K562 (cell line): ENCODE measurements at regions not wholly inside any gene's neighbourhood (a gene's known extent, or its start where the extent isn't known, plus 50 kb on each side); places are given as distances from the start of the nearest gene placed in this dataset.

ENCODE experiments used
- ERF ChIP-seq: fragments of 450-650 bp; formaldehyde crosslinking; IDR thresholded peaks from 2 replicates; pipeline ENCODE4 v1.4.0; 2020; ENCODE audit warnings: mild to moderate bottlenecking, mixed read lengths
- ETV1 ChIP-seq: fragments of 450-650 bp; conservative IDR thresholded peaks from 2 replicates; pipeline ENCODE4 v1.6.1; 2016; ENCODE audit warnings: missing genetic modification characterization, control low read depth, low read depth, missing compliant biosample characterization
- HDAC6 ChIP-seq: IDR thresholded peaks from 2 replicates; pipeline ENCODE4 v1.6.1; 2012; ENCODE audit warnings: low read depth, mild to moderate bottlenecking, control low read depth, inconsistent platforms, low read length, moderate library complexity
- ILF3 ChIP-seq: fragments of 450-650 bp; IDR thresholded peaks from 2 replicates; pipeline ENCODE4 v1.6.1; 2018; ENCODE audit warnings: antibody characterized with exemption, mild to moderate bottlenecking, moderate library complexity, borderline replicate concordance
- KAT7 ChIP-seq: sonication (generic); formaldehyde crosslinking; IDR thresholded peaks from 2 replicates; pipeline ENCODE4 v1.8.0; 2022; ENCODE audit warnings: missing genetic modification reagents, mild to moderate bottlenecking, borderline replicate concordance
- LEF1 ChIP-seq: fragments of 450-650 bp; IDR thresholded peaks from 2 replicates; pipeline ENCODE4 v1.6.1; 2016; ENCODE audit warnings: mild to moderate bottlenecking
- MEIS2 ChIP-seq: fragments of 450-650 bp; IDR thresholded peaks from 2 replicates; pipeline ENCODE4 v1.6.1; 2014; ENCODE audit warnings: mild to moderate bottlenecking; ENCODE audit not compliant: partially characterized antibody
- NONO ChIP-seq, 2 experiments: fragments of 200-400 bp in 1 of 2; fragments of 450-650 bp in 1 of 2; formaldehyde crosslinking in 1 of 2; IDR thresholded peaks; 2 replicates each; pipeline ENCODE4 v1.6.1; 2017; ENCODE audit warnings: low read depth in 2 of 2, mild to moderate bottlenecking in 2 of 2, moderate library complexity in 2 of 2, low read length in 1 of 2
- PHB2 ChIP-seq: fragments of 450-650 bp; IDR thresholded peaks from 2 replicates; pipeline ENCODE4 v1.6.1; 2017; ENCODE audit warnings: low read depth
- POLR2G ChIP-seq: fragments of 200-400 bp; formaldehyde crosslinking; IDR thresholded peaks from 2 replicates; pipeline ENCODE4 v1.6.1; 2017; ENCODE audit warnings: low read depth, mild to moderate bottlenecking, antibody characterized with exemption, low read length, moderate library complexity
- YY1 ChIP-seq, 3 experiments: IDR thresholded peaks; 2 replicates each; pipeline ENCODE4 v1.6.1; 2011; ENCODE audit warnings: low read length in 2 of 3, mild to moderate bottlenecking in 2 of 3, moderate library complexity in 2 of 3, borderline replicate concordance in 1 of 3, control low read depth in 1 of 3, low read depth in 1 of 3; ENCODE audit not compliant: insufficient read depth in 3 of 3, insufficient replicate concordance in 2 of 3, control insufficient read depth in 1 of 3, insufficient read length in 1 of 3; ENCODE audit errors: extremely low read depth in 1 of 3
- ZKSCAN1 ChIP-seq: fragments of 150-350 bp; IDR thresholded peaks from 2 replicates; pipeline ENCODE4 v1.6.1; 2016; ENCODE audit warnings: low read depth, low read length
- TF ChIP-seq, protein P1 (sequence below): fragments of 450-650 bp; formaldehyde crosslinking; IDR thresholded peaks from 2 replicates; pipeline ENCODE4 v1.4.0; 2020; ENCODE audit warnings: mild to moderate bottlenecking, mixed read lengths
- TF ChIP-seq, protein P2 (sequence below): sonication (generic); formaldehyde crosslinking; IDR thresholded peaks from 2 replicates; pipeline ENCODE4 v1.8.0; 2023; ENCODE audit warnings: mild to moderate bottlenecking, missing genetic modification reagents
- TF ChIP-seq, protein P3 (sequence below): fragments of 450-650 bp; IDR thresholded peaks from 2 replicates; pipeline ENCODE4 v1.7.1; 2018; ENCODE audit warnings: mild to moderate bottlenecking, low read depth; ENCODE audit not compliant: partially characterized antibody
- TF ChIP-seq, protein P4 (sequence below): sonication (generic); formaldehyde crosslinking; IDR thresholded peaks from 2 replicates; pipeline ENCODE4 v1.4.0; 2020; ENCODE audit warnings: mild to moderate bottlenecking, missing genetic modification reagents

- peak in 1 of 3 experiments; percentile 56 for TF ChIP-seq YY1 (IDR thresholded peaks at IDR 0.05; ENCODE audit: borderline replicate concordance in 1 of 3, control insufficient read depth in 1 of 3, extremely low read depth in 1 of 3, insufficient read depth in 3 of 3, insufficient read length in 1 of 3, insufficient replicate concordance in 2 of 3, low read depth in 1 of 3, low read length in 2 of 3)
- TF ChIP-seq, protein P1, sequence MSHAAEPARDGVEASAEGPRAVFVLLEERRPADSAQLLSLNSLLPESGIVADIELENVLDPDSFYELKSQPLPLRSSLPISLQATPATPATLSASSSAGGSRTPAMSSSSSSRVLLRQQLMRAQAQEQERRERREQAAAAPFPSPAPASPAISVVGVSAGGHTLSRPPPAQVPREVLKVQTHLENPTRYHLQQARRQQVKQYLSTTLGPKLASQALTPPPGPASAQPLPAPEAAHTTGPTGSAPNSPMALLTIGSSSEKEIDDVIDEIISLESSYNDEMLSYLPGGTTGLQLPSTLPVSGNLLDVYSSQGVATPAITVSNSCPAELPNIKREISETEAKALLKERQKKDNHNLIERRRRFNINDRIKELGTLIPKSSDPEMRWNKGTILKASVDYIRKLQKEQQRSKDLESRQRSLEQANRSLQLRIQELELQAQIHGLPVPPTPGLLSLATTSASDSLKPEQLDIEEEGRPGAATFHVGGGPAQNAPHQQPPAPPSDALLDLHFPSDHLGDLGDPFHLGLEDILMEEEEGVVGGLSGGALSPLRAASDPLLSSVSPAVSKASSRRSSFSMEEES, result no peak
- TF ChIP-seq, protein P2, sequence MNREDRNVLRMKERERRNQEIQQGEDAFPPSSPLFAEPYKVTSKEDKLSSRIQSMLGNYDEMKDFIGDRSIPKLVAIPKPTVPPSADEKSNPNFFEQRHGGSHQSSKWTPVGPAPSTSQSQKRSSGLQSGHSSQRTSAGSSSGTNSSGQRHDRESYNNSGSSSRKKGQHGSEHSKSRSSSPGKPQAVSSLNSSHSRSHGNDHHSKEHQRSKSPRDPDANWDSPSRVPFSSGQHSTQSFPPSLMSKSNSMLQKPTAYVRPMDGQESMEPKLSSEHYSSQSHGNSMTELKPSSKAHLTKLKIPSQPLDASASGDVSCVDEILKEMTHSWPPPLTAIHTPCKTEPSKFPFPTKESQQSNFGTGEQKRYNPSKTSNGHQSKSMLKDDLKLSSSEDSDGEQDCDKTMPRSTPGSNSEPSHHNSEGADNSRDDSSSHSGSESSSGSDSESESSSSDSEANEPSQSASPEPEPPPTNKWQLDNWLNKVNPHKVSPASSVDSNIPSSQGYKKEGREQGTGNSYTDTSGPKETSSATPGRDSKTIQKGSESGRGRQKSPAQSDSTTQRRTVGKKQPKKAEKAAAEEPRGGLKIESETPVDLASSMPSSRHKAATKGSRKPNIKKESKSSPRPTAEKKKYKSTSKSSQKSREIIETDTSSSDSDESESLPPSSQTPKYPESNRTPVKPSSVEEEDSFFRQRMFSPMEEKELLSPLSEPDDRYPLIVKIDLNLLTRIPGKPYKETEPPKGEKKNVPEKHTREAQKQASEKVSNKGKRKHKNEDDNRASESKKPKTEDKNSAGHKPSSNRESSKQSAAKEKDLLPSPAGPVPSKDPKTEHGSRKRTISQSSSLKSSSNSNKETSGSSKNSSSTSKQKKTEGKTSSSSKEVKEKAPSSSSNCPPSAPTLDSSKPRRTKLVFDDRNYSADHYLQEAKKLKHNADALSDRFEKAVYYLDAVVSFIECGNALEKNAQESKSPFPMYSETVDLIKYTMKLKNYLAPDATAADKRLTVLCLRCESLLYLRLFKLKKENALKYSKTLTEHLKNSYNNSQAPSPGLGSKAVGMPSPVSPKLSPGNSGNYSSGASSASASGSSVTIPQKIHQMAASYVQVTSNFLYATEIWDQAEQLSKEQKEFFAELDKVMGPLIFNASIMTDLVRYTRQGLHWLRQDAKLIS (CRISPR knock-in tag), result peak; percentile 94
- no peak for TF ChIP-seq PHB2
- TF ChIP-seq, protein P3, sequence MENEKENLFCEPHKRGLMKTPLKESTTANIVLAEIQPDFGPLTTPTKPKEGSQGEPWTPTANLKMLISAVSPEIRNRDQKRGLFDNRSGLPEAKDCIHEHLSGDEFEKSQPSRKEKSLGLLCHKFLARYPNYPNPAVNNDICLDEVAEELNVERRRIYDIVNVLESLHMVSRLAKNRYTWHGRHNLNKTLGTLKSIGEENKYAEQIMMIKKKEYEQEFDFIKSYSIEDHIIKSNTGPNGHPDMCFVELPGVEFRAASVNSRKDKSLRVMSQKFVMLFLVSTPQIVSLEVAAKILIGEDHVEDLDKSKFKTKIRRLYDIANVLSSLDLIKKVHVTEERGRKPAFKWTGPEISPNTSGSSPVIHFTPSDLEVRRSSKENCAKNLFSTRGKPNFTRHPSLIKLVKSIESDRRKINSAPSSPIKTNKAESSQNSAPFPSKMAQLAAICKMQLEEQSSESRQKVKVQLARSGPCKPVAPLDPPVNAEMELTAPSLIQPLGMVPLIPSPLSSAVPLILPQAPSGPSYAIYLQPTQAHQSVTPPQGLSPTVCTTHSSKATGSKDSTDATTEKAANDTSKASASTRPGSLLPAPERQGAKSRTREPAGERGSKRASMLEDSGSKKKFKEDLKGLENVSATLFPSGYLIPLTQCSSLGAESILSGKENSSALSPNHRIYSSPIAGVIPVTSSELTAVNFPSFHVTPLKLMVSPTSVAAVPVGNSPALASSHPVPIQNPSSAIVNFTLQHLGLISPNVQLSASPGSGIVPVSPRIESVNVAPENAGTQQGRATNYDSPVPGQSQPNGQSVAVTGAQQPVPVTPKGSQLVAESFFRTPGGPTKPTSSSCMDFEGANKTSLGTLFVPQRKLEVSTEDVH, result no peak
- TF ChIP-seq LEF1, result no peak
- TF ChIP-seq NONO (IDR thresholded peaks at IDR 0.05; ENCODE audit: low read depth in 2 of 2, low read length in 1 of 2), result no peak
- TF ChIP-seq ILF3, result no peak; the same call in 1 of the 2 replicates
- peak; percentile 80; the same call in 1 of the 2 replicates for TF ChIP-seq ERF (CRISPR knock-in tag)
- TF ChIP-seq MEIS2, result peak; percentile 78
- TF ChIP-seq HDAC6, result no peak
- TF ChIP-seq ZKSCAN1, result 0 out of 2 replicates have a peak, but pooled peaks have one; percentile 12
- TF ChIP-seq ETV1 (tag), result peak; percentile 74
- peak; percentile 89; the same call in 1 of the 2 replicates for TF ChIP-seq KAT7 (CRISPR knock-in tag)
- peak; percentile 91 for TF ChIP-seq POLR2G
- TF ChIP-seq, protein P4, sequence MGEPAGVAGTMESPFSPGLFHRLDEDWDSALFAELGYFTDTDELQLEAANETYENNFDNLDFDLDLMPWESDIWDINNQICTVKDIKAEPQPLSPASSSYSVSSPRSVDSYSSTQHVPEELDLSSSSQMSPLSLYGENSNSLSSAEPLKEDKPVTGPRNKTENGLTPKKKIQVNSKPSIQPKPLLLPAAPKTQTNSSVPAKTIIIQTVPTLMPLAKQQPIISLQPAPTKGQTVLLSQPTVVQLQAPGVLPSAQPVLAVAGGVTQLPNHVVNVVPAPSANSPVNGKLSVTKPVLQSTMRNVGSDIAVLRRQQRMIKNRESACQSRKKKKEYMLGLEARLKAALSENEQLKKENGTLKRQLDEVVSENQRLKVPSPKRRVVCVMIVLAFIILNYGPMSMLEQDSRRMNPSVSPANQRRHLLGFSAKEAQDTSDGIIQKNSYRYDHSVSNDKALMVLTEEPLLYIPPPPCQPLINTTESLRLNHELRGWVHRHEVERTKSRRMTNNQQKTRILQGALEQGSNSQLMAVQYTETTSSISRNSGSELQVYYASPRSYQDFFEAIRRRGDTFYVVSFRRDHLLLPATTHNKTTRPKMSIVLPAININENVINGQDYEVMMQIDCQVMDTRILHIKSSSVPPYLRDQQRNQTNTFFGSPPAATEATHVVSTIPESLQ, result peak; percentile 92
Measured at GRCh38 chr2:61764035-61764800, 89.6 kb downstream of the FAM161A start (continued).
